ENCODE measurements at regions not wholly inside any gene's neighbourhood (a gene's known extent, or its start where the extent isn't known, plus 50 kb on each side); places are given as distances from the start of the nearest gene placed in this dataset.

DNA sequence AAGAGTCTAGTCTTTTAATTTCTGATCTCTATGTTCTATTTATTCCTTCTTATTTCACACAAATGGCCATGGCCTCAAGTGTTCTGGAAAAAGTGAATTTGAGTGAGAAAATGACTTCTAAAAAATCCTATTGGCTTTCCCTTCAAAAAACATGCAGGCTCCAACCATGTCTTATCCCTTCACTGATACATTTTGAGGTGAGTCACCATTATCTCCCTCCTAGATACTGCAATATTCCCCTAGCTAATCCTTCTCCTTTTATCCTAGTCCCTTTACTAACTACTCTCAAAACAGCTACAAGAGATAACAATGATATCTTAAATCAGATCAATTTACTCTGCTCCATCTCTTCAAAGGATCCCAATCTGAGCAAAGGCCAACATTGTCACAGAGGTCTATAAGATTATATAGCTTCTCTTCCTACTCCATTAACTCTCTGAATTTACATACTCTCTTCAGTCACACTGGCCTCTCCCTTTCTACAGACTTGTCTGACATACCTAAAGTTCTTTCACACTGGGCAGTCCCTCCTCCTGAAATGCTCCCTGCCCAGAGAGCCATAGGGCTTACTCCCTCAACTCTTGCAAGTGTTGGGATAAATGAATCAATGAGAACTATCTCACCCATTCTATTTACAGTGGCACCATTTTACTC, 129.2 kb downstream of the TENT5A start:
- in situ Hi-C loops (cut with HindIII; ENCODE audit: low sequenced_read_pairs): no loop called here
- DNase-seq (ENCODE audit: low read depth, low spot score): no peak
- H3K4me3 ChIP-seq (ENCODE audit: low read depth, low read length): no peak overlapping the region
- TF ChIP-seq, protein P1, sequence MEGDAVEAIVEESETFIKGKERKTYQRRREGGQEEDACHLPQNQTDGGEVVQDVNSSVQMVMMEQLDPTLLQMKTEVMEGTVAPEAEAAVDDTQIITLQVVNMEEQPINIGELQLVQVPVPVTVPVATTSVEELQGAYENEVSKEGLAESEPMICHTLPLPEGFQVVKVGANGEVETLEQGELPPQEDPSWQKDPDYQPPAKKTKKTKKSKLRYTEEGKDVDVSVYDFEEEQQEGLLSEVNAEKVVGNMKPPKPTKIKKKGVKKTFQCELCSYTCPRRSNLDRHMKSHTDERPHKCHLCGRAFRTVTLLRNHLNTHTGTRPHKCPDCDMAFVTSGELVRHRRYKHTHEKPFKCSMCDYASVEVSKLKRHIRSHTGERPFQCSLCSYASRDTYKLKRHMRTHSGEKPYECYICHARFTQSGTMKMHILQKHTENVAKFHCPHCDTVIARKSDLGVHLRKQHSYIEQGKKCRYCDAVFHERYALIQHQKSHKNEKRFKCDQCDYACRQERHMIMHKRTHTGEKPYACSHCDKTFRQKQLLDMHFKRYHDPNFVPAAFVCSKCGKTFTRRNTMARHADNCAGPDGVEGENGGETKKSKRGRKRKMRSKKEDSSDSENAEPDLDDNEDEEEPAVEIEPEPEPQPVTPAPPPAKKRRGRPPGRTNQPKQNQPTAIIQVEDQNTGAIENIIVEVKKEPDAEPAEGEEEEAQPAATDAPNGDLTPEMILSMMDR (IDR thresholded peaks at IDR 0.05; ENCODE audit: low read depth, low read length): no peak

DNA sequence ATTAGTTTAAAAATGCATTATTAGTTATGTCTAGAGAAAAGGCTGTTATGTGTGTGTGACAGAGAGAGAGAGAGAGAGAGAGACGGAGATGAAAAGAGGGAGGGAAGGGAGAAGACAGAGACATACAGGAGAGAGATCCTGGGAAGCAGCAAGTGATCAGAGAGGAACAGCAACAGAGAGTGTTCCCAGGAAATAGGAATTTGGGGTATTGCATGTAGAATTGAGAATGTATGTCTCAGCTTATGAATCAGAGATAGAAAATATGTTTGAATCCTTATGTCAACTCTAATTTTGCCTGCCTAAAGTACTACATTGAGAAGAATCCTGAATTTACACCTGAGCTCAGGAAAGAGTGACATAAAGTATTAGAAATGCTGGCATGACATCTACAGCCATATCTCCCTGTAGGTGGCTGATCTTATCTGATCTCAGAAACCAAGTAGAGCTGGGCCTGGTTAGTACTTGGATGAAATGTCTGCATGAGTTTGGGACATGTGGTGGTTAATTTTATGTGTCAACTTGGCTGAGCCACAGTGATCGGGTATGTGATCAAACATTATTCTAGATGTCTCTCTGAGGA, 130.6 kb downstream of the TENT5A start:
- TF ChIP-seq, protein P1 (IDR thresholded peaks at IDR 0.05; ENCODE audit: low read depth, low read length): no peak
- DNase-seq (ENCODE audit: low read depth, low spot score): no peak
- in situ Hi-C loops (cut with HindIII; ENCODE audit: low sequenced_read_pairs): no loop called here
- H3K4me3 ChIP-seq (ENCODE audit: low read depth, low read length): no peak overlapping the region

DNA sequence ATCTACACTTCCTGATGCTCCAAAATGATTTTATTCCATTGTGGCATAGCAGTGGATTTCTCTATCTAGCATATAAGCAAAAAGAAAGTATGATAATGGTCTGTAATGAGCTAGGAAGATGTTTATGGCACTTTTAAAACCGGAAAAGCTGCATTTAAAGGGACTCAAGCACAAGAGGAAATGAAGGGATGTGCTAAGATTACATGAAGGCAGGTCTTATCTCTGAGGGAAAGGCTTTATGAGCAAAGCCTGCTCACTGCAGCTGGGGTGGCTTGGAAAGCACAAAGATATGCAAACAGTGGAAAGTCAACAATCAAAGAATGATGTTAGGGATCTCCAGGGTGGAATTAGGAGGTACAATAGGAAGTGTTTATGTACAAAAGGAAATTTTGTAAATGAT, 138.2 kb downstream of the TENT5A start:
- TF ChIP-seq, protein P1 (IDR thresholded peaks at IDR 0.05; ENCODE audit: low read depth, low read length): no peak
- no peak overlapping the region for H3K4me3 ChIP-seq (ENCODE audit: low read depth, low read length)
- in situ Hi-C loops (cut with HindIII; ENCODE audit: low sequenced_read_pairs): no loop called here
- peak; percentile 49 for DNase-seq (ENCODE audit: low read depth, low spot score)

DNA sequence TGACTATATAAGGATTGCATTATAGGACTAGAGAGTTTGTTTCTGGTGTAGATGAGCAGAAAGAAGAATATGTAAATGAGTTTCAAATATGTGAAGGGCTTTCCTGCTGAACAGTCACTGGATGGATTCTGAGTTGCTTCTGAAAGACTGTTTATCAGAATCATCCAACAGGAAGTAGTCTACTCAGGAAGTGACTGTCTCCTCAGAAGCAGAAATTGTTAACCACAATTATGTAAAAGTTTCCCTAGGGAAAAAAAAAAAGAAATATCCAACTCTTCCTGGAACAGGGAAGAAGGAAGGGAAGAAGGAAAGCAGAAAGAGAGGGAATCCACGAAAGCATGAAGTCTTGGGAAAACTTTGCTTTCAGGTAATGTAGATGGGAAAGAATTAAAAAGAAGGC, 138.9 kb downstream of the TENT5A start:
- H3K4me3 ChIP-seq (ENCODE audit: low read depth, low read length): no peak overlapping the region
- in situ Hi-C loops (cut with HindIII; ENCODE audit: low sequenced_read_pairs): no loop called here
- peak; percentile 56 for DNase-seq (ENCODE audit: low read depth, low spot score)
- TF ChIP-seq, protein P1 (IDR thresholded peaks at IDR 0.05; ENCODE audit: low read depth, low read length): no peak

DNA sequence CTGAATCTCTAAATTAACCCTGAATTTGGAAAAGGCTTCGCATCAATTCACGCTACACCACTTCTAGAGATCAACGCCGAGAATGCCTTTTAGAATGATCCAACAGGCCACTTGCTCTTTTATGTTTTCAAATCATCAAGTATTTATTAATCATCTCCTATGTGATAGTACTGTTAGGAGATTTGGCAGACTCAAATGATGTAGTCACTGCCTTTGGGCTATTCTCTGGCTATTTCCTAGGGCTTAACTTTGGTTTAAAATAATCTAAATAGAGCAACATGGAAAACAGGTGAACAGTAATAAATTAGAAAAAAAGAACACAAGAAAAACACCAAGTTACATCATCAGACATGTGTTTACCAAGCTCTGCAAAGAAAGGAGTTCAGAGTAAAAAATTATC, 140.3 kb downstream of the TENT5A start:
- TF ChIP-seq, protein P1 (IDR thresholded peaks at IDR 0.05; ENCODE audit: low read depth, low read length): no peak
- DNase-seq (ENCODE audit: low read depth, low spot score): no peak
- in situ Hi-C loops (cut with HindIII; ENCODE audit: low sequenced_read_pairs): no loop called here
- no peak overlapping the region for H3K4me3 ChIP-seq (ENCODE audit: low read depth, low read length)

DNA sequence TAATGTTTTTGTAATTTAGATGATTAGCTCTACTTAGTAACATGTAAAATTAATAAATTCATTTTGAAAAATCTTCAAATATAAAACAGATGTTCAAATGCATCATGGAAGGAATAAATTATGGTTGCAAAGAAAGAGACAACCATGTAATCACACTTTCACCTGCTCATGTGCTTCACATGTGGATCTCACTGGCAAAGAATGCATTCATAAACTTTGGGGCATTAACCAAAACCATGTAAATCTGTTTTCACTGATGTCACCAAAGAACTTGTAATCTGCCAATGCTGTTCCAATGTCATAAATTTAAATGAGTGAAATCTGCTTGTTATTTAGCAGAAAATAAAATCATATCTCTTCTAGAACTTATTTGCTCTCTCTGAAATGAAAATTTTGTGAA, 142.7 kb downstream of the TENT5A start:
- DNase-seq (ENCODE audit: low read depth, low spot score): no peak
- no peak overlapping the region for H3K4me3 ChIP-seq (ENCODE audit: low read depth, low read length)
- TF ChIP-seq, protein P1 (IDR thresholded peaks at IDR 0.05; ENCODE audit: low read depth, low read length): no peak
- in situ Hi-C loops (cut with HindIII; ENCODE audit: low sequenced_read_pairs): no loop called here
